ENCODE measurements at regions not wholly inside any gene's neighbourhood (a gene's known extent, or its start where the extent isn't known, plus 50 kb on each side); places are given as distances from the start of the nearest gene placed in this dataset.
A peak's percentile ranks its signal among the peaks of the same experiment; 100 is the strongest.

DNA sequence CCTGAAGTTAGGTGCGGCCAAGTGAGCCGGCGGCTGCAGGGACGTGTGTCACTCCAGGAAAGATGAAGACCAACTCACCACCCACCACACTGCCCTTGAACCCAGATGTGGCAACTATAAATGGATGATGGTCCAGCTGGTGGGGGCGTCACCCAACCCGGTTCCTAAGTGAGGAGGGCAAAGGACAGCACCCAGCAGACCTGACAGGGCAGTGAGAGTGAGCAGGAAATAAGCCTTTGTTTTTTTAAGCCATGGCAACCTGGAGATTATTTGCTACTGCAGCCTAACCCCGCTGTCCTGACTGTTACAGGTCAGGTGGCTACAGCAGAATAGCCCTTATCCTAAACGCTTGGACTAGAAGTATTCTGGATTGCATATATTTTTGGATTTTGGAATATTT, 228.9 kb downstream of the CTTN start (continued):
- TF ChIP-seq, protein P1, sequence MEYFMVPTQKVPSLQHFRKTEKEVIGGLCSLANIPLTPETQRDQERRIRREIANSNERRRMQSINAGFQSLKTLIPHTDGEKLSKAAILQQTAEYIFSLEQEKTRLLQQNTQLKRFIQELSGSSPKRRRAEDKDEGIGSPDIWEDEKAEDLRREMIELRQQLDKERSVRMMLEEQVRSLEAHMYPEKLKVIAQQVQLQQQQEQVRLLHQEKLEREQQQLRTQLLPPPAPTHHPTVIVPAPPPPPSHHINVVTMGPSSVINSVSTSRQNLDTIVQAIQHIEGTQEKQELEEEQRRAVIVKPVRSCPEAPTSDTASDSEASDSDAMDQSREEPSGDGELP (IDR thresholded peaks at IDR 0.05; ENCODE audit: borderline replicate concordance, low read depth), result peak; percentile 52; the same call in 1 of the 2 replicates
- no peak for TF ChIP-seq HMG20B (CRISPR knock-in tag; conservative IDR thresholded peaks at IDR 0.05)
- TF ChIP-seq SALL1 (CRISPR knock-in tag; IDR thresholded peaks at IDR 0.05), result peak; percentile 24; the same call in 1 of the 2 replicates
- TF ChIP-seq HOXA7 (CRISPR knock-in tag; IDR thresholded peaks at IDR 0.05), result no peak
- no peak for TF ChIP-seq ZNF235 (CRISPR knock-in tag; IDR thresholded peaks at IDR 0.05; ENCODE audit: borderline replicate concordance)
- TF ChIP-seq MTA3 (CRISPR knock-in tag; IDR thresholded peaks at IDR 0.05), result no peak
- TF ChIP-seq MXI1 (IDR thresholded peaks at IDR 0.05; ENCODE audit: borderline replicate concordance, low read depth, low read length), result no peak

GRCh38 chr11:70628176-70628854, 230.0 kb downstream of the CTTN start:
- intact Hi-C loops (cut with micrococcal nuclease; ENCODE audit: unreplicated experiment) (no loop called here), in situ Hi-C loops (cut with HindIII; ENCODE audit: extremely low pct_ligation_motif_present, low pct_unique_long_range_greater_than_20kb) (no loop called here)
- Histone ChIP-seq H3K79me2 (ENCODE audit: insufficient read depth, low read length) (no peaks in the 10 kb centered on the region), H3K9me3 (ENCODE audit: low read length) (no peaks in the 10 kb centered on the region), H3K27me3 (ENCODE audit: control insufficient read depth in 1 of 2, insufficient read depth in 2 of 2, low read length in 2 of 2) (no peaks in the 10 kb centered on the region), H3K4me2 (ENCODE audit: low read depth, low read length) (no peak overlapping the region), H3K9ac (ENCODE audit: insufficient read depth, low read depth, low read length) (no peak overlapping the region), H4K20me1 (ENCODE audit: insufficient read depth, low read length) (peaks cover 2% of the 10 kb centered on the region; the same call in 1 of the 2 replicates), H3K27ac (ENCODE audit: extremely low read length, insufficient read depth, low read length) (no peak overlapping the region), H2AFZ (ENCODE audit: low read length) (no peak overlapping the region), H3K4me1 (ENCODE audit: insufficient read depth, low read length) (peaks cover 21% of the 10 kb centered on the region), H3K4me3 (replicated peaks in 1 of 3; ENCODE audit: insufficient read depth in 1 of 3, low read depth in 2 of 3, low read length in 3 of 3) (no peak overlapping the region), H3K36me3 (replicated peaks in 1 of 2; ENCODE audit: control insufficient read depth in 1 of 2, insufficient read depth in 2 of 2, low read length in 2 of 2) (no peaks in the 10 kb centered on the region)
- TF ChIP-seq DMAP1 (CRISPR knock-in tag; IDR thresholded peaks at IDR 0.05), result no peak
- BruUV-seq (replicated peaks), result no TSS peak
- 96% methylated on average over 13 of the region's 19 CpGs for WGBS (ENCODE audit: low lambda C conversion rate)
- FAIRE-seq (no peak), ATAC-seq (no peak), DNase-seq (ENCODE audit: low spot score) (no peak)
- ChIA-PET POLR2A (no interaction called here), CTCF (ENCODE audit: low intra/inter-chr PET ratio, low total read pairs) (no interaction called here)
